ENCODE measurements at regions not wholly inside any gene's neighbourhood (a gene's known extent, or its start where the extent isn't known, plus 50 kb on each side); places are given as distances from the start of the nearest gene placed in this dataset.
"Not testable (repeated sequence)": the region's sequence is repeated elsewhere in the genome, so short reads cannot be mapped to it uniquely, and the experiment has no call there.

GRCh38 chr2:87151835-87152493, 130.3 kb upstream of the PLGLB1 start:
- not testable (repeated sequence) for TF ChIP-seq CTCF (IDR thresholded peaks at IDR 0.05; ENCODE audit: low read length); EZH2 (optimal IDR thresholded peaks at IDR 0.05; ENCODE audit: low read depth, low read length)

All from MM.1S (cell line).